Vagina (tissue), 2 donors: ENCODE measurements at regions not wholly inside any gene's neighbourhood (a gene's known extent, or its start where the extent isn't known, plus 50 kb on each side); places are given as distances from the start of the nearest gene placed in this dataset.

ENCODE experiments used
- CTCF ChIP-seq, 3 experiments: fragments of 450-650 bp in 2 of 3; fragments of 200-600 bp in 1 of 3; sonication (generic) in 1 of 3; IDR thresholded peaks; one replicate each; pipeline ENCODE4 v1.5.1; 2017 to 2019; ENCODE audit warnings: antibody characterized with exemption in 3 of 3, mild to moderate bottlenecking in 2 of 3, moderate library complexity in 2 of 3
- POLR2A ChIP-seq, 2 donors: fragments of 450-650 bp; IDR thresholded peaks; one replicate each; pipeline ENCODE4 v1.6.1; 2017; ENCODE audit warnings: antibody characterized with exemption in 2 of 2, mild to moderate bottlenecking in 2 of 2, moderate library complexity in 2 of 2

- TF ChIP-seq CTCF (IDR thresholded peaks at IDR 0.05) (no peak), POLR2A (IDR thresholded peaks at IDR 0.05) (no peak)
Measured at GRCh38 chr5:63032343-63032742, 453.7 kb downstream of the LRRC70 start.
